T1000 (cell line): ENCODE measurements at regions not wholly inside any gene's neighbourhood (a gene's known extent, or its start where the extent isn't known, plus 50 kb on each side); places are given as distances from the start of the nearest gene placed in this dataset.
"Not testable (repeated sequence)": the region's sequence is repeated elsewhere in the genome, so short reads cannot be mapped to it uniquely, and the experiment has no call there.

Experiments used
- DNase-seq: peaks from one replicate; lab custom pipeline; 2025; ENCODE audit warnings: mixed read lengths; lab: John Stamatoyannopoulos, UW

DNA sequence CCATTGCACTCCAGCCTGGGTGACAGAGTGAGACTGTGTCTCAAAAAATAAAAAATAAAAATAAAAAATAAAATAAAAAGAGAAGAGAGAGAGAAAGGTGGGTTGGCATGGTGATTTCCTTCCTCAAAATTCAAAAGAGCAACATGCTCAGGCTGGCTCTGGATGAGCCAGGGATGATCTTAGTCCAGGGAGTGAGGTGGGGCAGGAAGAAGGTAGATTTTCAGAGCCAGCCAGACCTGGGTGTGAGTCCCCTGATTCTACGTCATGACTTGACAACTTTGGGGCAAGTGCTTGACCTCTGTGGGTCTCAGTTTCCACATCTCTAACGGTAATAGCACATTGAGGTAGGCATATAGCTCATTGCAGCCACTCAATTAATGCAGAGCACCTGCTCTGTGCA is 109.4 kb upstream of the CTBP2 start:
- no peak for DNase-seq

DNA sequence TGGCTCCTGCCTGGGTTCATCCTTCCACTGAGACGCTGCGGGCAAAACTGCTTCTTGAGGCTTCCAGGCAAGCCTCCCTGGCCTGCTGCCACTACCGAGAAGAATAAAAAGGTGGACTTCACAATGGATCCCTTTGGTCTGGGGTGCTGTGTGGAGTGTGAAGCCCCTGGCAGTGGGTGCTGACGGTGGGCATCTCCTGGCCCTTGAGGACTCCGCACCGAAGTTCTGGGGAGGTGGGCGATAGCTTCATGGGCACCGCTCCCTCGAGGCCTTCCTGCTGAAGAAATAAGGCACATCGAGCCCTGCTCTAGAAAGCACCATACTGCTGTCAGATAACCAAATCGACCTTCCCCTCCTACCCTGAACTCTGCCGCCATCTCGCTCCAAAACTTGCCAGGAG is 106.6 kb upstream of the CTBP2 start:
- no peak for DNase-seq

DNA sequence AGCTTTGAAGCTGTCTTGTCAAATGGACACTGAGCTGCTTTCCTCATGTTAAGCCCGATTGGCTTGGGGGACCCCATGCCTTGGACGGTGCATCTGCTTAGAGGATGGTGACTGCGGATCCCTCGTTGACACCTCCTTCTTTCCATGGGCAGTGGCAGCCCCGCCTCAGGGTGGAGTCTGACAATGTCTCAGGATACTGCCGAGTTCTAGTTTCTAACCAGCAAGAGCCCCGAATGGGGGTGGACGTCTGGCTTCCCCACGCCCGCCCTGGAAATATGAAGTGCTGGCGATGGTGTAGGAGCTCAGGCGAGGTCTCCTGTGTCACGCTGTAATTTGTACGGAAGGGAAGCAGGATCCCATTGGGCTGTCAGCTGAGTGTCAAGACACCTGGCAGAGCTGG is 106.2 kb upstream of the CTBP2 start:
- DNase-seq, result no peak

GRCh38 chr10:125265579-125265955 is 105.2 kb upstream of the CTBP2 start:
- no peak for DNase-seq

DNA sequence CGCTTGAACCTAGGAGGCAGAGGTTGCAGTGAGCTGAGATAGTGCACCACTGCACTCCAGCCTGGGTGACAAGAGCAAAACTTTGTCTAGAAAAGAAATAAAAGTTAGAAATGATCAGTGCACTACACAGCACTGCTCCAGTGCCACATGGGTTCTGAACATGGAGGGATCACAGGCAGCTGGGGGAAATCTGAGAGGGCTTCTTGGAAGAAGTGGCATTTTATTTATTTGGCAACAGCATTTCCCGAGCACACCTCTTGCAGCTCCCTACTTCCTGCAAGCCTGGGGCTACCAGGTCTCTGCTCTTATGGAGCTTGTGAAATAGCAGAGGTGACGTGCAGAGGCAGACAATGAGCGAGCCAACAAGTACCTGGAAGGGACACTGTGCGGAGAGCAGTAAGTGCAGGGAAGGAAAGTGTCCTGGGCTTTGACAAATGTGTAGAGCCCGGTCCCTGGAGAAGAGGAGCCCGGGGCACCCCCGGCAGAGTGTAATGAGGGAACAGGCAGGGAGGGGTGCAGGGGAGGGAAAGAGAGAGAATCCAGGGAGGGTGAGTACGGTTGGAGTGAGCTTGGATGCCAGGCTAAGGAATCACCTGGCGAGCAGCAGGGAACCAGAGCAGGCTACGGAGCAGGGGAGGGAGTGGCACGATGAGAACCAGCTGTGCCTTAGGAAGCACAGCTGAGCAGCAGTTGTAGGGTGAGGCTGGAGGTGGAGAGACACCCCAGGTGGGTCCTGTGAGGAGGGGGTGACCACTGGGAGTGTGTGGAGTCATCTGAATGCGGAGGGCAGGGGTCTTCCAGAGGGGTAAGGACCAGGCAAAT is 104.6 kb upstream of the CTBP2 start:
- DNase-seq, result no peak

DNA sequence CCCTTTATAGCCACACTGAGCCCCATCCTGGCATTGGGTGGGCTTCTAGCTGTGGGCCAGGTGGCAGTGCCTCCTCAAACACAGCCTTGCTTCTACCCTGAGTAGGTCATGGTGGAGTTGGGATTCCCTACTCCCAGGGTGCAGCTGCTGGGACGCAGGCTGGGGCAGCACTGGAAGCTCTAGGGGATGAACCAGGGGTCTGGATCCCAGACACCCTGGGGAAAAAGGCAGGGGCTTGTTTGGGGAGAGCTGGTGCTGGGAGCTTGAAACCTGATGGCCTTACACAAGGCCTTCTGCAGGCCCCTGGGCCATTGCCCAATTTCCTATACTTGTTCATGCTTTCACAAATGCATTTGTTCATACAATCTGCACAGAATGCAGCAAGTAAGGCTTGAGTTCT is 103.7 kb upstream of the CTBP2 start:
- DNase-seq, result no peak

DNA sequence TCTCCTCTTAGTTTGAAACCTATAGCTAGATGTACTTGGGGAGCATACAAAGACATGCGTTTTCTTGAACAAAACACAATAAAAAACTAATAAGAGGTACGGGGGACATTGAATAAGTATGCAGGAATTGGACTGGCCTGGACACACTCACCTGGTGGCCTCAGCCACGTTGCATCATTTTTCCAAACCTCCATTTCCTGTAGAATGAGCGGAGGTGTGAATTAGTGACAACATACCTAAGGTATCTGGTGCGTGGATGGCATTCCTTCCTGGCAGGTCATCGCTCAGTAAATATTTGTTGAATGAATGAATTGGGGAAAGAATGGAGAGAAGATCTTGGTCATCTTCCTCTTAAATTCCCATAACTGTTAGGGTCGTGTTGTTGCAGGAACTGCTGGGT is 103.2 kb upstream of the CTBP2 start:
- no peak for DNase-seq

- DNase-seq, result no peak
Observed at GRCh38 chr10:125262920-125263319, 102.6 kb upstream of the CTBP2 start.

GRCh38 chr10:125262409-125262808 is 102.0 kb upstream of the CTBP2 start:
- no peak for DNase-seq

DNA sequence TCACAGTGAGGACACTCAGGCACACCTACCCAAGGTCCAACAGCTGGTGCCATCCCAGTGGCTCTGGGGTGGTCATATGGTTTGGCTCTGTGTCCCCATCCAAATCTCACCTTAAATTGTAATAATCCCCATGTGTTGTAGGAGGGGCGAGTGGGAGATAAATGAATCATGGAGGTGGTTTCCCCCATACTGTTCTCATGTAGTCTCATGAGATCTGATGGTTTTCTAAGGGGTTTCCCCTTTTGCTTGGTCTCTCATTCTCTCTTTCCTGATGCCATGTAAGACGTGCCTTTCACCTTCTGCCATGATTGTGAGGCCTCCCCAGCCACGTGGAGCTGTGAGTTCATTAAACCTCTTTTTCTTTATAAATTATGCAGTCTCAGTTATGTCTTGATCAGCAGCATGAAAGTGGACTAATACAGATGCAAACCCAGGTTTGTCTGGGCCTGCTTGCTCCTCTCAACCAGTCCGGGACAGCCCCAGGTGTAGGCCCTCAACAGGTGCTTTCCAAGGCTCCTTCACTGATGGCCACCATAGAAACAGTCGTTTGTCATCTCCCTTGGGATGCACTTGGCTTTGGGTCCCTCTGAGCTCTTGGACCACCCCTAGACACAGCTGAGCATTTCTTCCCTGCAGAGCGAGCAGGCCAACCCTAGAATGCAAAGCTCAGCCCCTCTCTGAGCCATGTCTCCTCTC is 101.3 kb upstream of the CTBP2 start:
- DNase-seq, result no peak

DNA sequence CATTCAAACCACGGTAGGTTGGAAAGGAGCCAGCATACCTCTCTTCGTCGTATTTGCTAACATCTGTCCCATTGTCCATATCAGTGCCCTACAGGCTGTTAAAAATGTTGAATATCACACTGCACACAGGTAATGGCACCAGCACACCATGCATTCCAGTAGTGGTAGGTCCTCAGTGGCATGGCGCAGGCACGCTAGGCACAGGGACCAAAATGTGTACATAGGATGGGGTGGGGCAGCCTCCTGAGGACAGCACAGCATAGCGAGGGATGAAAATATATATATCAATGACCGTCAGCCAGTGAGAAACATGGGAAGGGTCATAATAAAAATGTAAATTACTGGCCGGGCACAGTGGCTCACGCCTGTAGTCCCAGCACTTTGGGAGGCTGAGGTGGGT is 99.9 kb upstream of the CTBP2 start:
- no peak for DNase-seq

- DNase-seq, result no peak
Observed at GRCh38 chr10:125259651-125260050, 99.3 kb upstream of the CTBP2 start.

GRCh38 chr10:125258676-125259075 is 98.3 kb upstream of the CTBP2 start:
- no peak for DNase-seq

DNA sequence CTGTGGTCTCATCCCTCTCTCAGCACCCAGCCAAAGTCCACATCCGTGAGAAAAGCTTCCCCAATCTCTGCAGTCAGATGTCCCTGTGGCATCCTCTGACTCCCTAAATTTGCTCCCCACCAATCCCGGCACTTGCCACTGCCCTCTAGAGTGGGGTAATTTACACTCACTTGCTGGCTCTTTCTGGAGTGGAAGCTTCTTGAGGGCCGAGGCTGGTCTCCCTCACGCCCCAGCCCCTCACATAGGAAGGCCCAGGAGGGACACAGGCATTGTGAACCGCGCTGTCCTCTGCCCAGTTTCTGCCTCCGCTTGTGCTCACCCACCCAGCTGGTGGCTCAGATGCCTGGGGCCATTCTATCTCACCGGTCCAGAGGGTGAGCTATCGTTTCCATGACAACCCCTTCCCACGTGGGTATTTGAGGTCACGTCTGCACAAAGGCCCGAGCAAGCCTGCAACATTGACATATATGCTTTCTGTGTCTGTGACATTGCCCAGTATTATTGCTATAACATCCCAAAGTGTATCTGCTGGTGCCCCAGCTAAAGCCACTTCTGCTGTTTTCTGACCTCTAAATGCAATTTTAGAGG is 97.3 kb upstream of the CTBP2 start:
- no peak for DNase-seq

DNA sequence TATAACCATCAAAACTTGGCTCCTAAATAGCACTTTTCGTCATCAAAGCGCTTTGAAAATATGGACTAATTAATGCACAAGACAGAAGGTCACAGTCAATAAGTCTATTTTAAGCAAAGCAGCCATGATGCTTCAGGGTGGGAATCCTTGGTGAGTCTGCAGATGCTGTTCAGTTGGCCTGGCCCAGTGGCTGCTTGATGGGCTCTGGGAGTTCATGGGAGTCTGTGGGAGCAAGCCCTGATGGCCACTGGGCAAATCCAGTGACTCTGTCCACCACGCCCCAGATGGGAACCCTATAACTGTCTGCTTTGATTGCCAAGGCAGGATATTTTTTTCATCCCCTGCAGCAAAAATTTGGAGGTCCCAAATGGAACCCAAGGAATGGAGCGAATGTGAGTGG is 95.7 kb upstream of the CTBP2 start:
- DNase-seq, result no peak

- no peak for DNase-seq
Observed at GRCh38 chr10:125252937-125253336, 92.6 kb upstream of the CTBP2 start.

- not testable (repeated sequence) for DNase-seq
Observed at GRCh38 chr10:125250834-125251233, 90.5 kb upstream of the CTBP2 start.

- DNase-seq, result no peak
Observed at GRCh38 chr10:125249948-125250347, 89.6 kb upstream of the CTBP2 start.

DNA sequence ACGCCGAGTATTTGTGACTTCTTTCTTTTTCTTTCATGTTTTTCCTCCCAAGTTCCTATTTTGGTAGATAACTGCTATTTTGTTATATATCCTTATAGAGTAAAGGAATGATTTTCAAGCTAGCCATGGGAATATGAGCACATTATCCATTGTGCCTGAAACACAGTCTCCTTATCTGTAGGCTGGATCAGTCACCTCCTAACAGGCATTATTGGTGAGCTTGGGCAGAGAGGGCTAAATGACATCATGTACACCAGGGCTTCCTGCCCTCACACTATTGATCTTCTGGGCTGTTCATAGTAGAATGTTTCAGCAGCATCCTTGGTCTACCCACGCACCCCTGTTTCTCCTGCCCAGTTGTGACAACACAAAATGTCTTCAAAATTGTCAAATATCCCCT is 88.1 kb upstream of the CTBP2 start:
- no peak for DNase-seq

GRCh38 chr10:125247576-125247975 is 87.2 kb upstream of the CTBP2 start:
- no peak for DNase-seq

GRCh38 chr10:125243532-125244253 is 83.3 kb upstream of the CTBP2 start:
- no peak for DNase-seq

DNA sequence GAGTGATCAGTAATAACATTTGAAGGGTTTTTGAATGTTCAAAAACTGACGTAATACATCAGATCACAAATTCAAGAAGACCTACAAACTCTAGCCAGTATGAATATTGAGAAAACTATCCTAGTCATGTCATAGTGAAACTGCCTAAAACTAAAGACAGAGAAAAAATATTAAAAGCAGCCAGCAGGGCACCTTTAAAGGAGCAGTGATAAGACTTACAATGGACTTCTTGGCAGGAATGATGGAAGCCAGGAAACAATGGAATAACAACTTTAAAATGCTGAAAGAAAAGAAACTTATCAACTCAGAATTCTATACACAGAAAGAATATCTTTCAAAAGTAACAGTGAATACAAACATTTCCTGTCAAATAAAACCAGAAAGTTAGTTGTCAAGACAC is 78.3 kb upstream of the CTBP2 start:
- DNase-seq, result no peak

- no peak for DNase-seq
Observed at GRCh38 chr10:125236091-125236490, 75.7 kb upstream of the CTBP2 start.
